Keratinocyte (primary cell): ENCODE measurements at regions not wholly inside any gene's neighbourhood (a gene's known extent, or its start where the extent isn't known, plus 50 kb on each side); places are given as distances from the start of the nearest gene placed in this dataset.

Experiments used
- EZH2 ChIP-seq: IDR thresholded peaks from one replicate; pipeline ENCODE4 v1.6.1; 2012; ENCODE audit warnings: inconsistent platforms, mild to moderate bottlenecking, low read length, moderate library complexity
- TF ChIP-seq, protein P1 (sequence below), 3 experiments: IDR thresholded peaks in 1 of 3; conservative IDR thresholded peaks in 1 of 3; optimal IDR thresholded peaks in 1 of 3; 2 replicates in 2 of 3; 3 replicates in 1 of 3; pipeline versions ENCODE3 to v1.5.1; 2011; ENCODE audit warnings: low read length in 3 of 3, mild to moderate bottlenecking in 3 of 3, moderate library complexity in 2 of 3, control low read depth in 1 of 3, inconsistent platforms in 1 of 3; ENCODE audit not compliant: insufficient read depth in 2 of 3; ENCODE audit errors: extremely low read depth in 1 of 3

DNA sequence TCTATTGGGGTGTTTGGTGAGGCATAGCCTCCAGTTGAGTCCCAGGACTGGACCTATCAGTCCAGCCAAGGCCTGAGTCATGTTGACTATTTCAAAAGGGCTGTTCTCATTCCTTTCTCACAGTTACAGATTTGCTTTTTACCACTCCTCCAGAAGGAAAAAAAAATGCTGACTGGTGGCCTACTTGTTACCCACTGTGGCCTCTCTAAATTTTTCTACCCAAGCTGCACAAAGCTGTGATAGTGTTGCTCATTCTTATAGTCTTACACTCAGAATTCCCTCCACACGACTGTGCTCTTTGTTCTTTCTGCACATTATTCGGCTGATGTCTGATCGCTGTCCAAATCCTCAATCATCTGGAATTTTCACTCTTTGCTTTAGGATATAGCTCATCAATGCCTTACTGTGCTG lies 1142.2 kb downstream of the IGSF11 start:
- TF ChIP-seq, protein P1, sequence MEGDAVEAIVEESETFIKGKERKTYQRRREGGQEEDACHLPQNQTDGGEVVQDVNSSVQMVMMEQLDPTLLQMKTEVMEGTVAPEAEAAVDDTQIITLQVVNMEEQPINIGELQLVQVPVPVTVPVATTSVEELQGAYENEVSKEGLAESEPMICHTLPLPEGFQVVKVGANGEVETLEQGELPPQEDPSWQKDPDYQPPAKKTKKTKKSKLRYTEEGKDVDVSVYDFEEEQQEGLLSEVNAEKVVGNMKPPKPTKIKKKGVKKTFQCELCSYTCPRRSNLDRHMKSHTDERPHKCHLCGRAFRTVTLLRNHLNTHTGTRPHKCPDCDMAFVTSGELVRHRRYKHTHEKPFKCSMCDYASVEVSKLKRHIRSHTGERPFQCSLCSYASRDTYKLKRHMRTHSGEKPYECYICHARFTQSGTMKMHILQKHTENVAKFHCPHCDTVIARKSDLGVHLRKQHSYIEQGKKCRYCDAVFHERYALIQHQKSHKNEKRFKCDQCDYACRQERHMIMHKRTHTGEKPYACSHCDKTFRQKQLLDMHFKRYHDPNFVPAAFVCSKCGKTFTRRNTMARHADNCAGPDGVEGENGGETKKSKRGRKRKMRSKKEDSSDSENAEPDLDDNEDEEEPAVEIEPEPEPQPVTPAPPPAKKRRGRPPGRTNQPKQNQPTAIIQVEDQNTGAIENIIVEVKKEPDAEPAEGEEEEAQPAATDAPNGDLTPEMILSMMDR (optimal IDR thresholded peaks at IDR 0.05 in 1 of 3, IDR thresholded peaks at IDR 0.05 in 1 of 3, conservative IDR thresholded peaks at IDR 0.05 in 1 of 3; ENCODE audit: extremely low read depth in 1 of 3, insufficient read depth in 2 of 3, low read length in 3 of 3), result no peak
- TF ChIP-seq EZH2, result no peak
